HUDEP-2 (cell line): ENCODE measurements at regions not wholly inside any gene's neighbourhood (a gene's known extent, or its start where the extent isn't known, plus 50 kb on each side); places are given as distances from the start of the nearest gene placed in this dataset.
A peak's percentile ranks its signal among the peaks of the same experiment; 100 is the strongest.

ENCODE experiments used
- DNase-seq, 76 experiments: peaks; one replicate each; lab custom pipeline; 2025; ENCODE audit not compliant: unreplicated experiment in 76 of 76; lab: John Stamatoyannopoulos, UW

GRCh38 chr4:135120195-135120594 is 918.6 kb upstream of the PABPC4L start:
- no peak for DNase-seq

- DNase-seq: no peak
Observed at GRCh38 chr4:135114079-135114478, 912.5 kb upstream of the PABPC4L start.

GRCh38 chr4:135098061-135098460 is 896.5 kb upstream of the PABPC4L start:
- no peak for DNase-seq

GRCh38 chr4:135073389-135073788 is 871.8 kb upstream of the PABPC4L start:
- no peak for DNase-seq

GRCh38 chr4:135072553-135072952 is 871.0 kb upstream of the PABPC4L start:
- no peak for DNase-seq

- DNase-seq: no peak
Observed at GRCh38 chr4:135065366-135065765, 863.8 kb upstream of the PABPC4L start.

GRCh38 chr4:135050086-135050717 is 848.6 kb upstream of the PABPC4L start:
- DNase-seq: no peak

GRCh38 chr4:135032670-135033069 is 831.1 kb upstream of the PABPC4L start:
- DNase-seq: no peak

GRCh38 chr4:135015771-135016170 is 814.2 kb upstream of the PABPC4L start:
- no peak for DNase-seq

GRCh38 chr4:135007400-135007799 is 805.8 kb upstream of the PABPC4L start:
- no peak for DNase-seq

- DNase-seq: no peak
Observed at GRCh38 chr4:134999169-134999568, 797.6 kb upstream of the PABPC4L start.

GRCh38 chr4:134961963-134962362 is 760.4 kb upstream of the PABPC4L start:
- DNase-seq: no peak

GRCh38 chr4:134958862-134959261 is 757.3 kb upstream of the PABPC4L start:
- DNase-seq: no peak

- no peak for DNase-seq
Observed at GRCh38 chr4:134955059-134955458, 753.5 kb upstream of the PABPC4L start.

GRCh38 chr4:134952775-134953174 is 751.2 kb upstream of the PABPC4L start:
- no peak for DNase-seq

GRCh38 chr4:134952305-134952704 is 750.7 kb upstream of the PABPC4L start:
- no peak for DNase-seq

- DNase-seq: no peak
Observed at GRCh38 chr4:134948110-134948642, 746.6 kb upstream of the PABPC4L start.

- DNase-seq: no peak
Observed at GRCh38 chr4:134944115-134944514, 742.5 kb upstream of the PABPC4L start.

- no peak for DNase-seq
Observed at GRCh38 chr4:134936014-134936413, 734.4 kb upstream of the PABPC4L start.

- DNase-seq: peak in 5 of 76 experiments; percentile 1 to 13 (median 3)
Observed at GRCh38 chr4:134935320-134935719, 733.7 kb upstream of the PABPC4L start.

- peak in 1 of 76 experiments; percentile 0 for DNase-seq
Observed at GRCh38 chr4:134934036-134934808, 732.6 kb upstream of the PABPC4L start.

GRCh38 chr4:134915355-134915754 is 713.8 kb upstream of the PABPC4L start:
- DNase-seq: no peak
